ENCODE measurements at regions not wholly inside any gene's neighbourhood (a gene's known extent, or its start where the extent isn't known, plus 50 kb on each side); places are given as distances from the start of the nearest gene placed in this dataset.

DNA sequence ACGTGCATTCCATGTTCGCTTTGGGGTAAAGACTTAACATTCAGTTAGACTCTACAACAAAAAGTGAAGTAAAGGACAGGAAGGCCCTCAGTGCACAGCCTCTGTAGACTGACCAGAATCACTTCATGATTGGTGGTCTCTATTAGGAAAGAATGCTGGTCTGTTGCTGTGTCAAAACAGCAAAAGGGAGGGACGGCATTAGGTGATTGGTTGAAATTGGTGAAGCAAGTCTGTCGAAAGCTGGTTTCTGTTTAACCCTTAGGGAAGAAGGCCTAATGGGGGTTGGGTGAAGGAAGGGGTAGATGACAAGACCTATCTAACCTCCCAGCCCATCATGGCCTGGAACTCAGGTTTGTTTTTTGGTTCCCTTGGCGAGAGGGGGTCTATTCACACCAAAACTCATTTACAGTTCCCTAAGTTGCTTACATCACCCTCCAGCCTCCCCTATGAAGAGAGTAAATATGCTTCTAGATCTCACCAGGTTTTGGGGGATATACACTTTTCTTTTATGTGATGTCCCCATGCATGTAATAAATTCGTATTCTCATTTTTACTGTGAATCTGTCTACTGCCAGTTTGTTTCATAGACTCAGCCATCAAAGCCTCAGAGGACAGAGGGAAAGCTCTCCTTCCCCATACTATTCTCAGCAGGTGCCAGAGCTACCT lies 65.6 kb downstream of the TMEM17 start:
- H3K4me3 ChIP-seq (ENCODE audit: low read depth, low read length): no peak overlapping the region
- in situ Hi-C loops (cut with HindIII; ENCODE audit: low sequenced_read_pairs): no loop called here
- DNase-seq (ENCODE audit: low read depth, low spot score): no peak
- TF ChIP-seq, protein P1, sequence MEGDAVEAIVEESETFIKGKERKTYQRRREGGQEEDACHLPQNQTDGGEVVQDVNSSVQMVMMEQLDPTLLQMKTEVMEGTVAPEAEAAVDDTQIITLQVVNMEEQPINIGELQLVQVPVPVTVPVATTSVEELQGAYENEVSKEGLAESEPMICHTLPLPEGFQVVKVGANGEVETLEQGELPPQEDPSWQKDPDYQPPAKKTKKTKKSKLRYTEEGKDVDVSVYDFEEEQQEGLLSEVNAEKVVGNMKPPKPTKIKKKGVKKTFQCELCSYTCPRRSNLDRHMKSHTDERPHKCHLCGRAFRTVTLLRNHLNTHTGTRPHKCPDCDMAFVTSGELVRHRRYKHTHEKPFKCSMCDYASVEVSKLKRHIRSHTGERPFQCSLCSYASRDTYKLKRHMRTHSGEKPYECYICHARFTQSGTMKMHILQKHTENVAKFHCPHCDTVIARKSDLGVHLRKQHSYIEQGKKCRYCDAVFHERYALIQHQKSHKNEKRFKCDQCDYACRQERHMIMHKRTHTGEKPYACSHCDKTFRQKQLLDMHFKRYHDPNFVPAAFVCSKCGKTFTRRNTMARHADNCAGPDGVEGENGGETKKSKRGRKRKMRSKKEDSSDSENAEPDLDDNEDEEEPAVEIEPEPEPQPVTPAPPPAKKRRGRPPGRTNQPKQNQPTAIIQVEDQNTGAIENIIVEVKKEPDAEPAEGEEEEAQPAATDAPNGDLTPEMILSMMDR (IDR thresholded peaks at IDR 0.05; ENCODE audit: low read depth, low read length): no peak

DNA sequence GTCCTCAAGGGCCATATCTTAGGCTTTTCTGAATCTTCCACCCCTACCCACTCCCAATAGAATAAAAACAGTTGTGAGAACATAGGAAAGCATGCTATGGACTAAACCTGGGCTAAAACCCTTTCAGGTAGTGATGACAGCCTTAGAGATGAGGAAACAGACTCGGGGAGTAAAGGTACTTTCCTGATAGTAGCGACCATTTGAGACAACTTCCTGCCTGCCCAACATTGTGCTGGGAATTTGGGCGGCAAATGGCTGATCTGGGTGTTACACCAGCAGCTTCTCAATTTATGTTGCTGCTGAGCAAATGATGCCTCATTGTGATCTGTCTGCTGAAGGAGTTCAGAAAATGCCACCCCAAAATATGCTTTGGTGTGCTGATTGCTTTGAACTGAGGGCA lies 66.6 kb downstream of the TMEM17 start:
- H3K4me3 ChIP-seq (ENCODE audit: low read depth, low read length): no peak overlapping the region
- in situ Hi-C loops (cut with HindIII; ENCODE audit: low sequenced_read_pairs): no loop called here
- no peak for DNase-seq (ENCODE audit: low read depth, low spot score)
- TF ChIP-seq, protein P1 (IDR thresholded peaks at IDR 0.05; ENCODE audit: low read depth, low read length): no peak

DNA sequence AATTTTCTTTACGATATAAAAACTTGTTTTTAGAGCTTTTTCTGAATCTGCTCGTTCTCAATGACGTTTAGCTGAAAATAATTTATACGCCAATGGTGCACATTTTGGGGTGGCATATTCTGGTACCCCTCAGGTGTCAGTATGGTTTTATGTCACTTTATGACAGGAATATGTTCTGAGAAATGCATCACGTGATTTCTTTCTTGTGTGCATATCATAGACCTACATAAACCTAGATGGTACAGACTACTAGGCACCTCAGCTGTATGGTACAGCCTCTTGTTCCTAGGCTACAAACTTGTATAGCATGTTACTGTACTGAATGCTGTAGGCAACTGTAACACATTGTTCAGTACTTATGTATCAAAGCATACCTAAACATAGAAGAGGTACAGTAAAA lies 68.2 kb downstream of the TMEM17 start:
- TF ChIP-seq, protein P1 (IDR thresholded peaks at IDR 0.05; ENCODE audit: low read depth, low read length): no peak
- DNase-seq (ENCODE audit: low read depth, low spot score): no peak
- in situ Hi-C loops (cut with HindIII; ENCODE audit: low sequenced_read_pairs): no loop called here
- H3K4me3 ChIP-seq (ENCODE audit: low read depth, low read length): no peak overlapping the region

- in situ Hi-C loops (cut with HindIII; ENCODE audit: low sequenced_read_pairs): no loop called here
- no peak overlapping the region for H3K4me3 ChIP-seq (ENCODE audit: low read depth, low read length)
- TF ChIP-seq, protein P1 (IDR thresholded peaks at IDR 0.05; ENCODE audit: low read depth, low read length): no peak
- no peak for DNase-seq (ENCODE audit: low read depth, low spot score)
These were observed 70.3 kb downstream of the TMEM17 start for GRCh38 chr2:62435720-62436119.

- in situ Hi-C loops (cut with HindIII; ENCODE audit: low sequenced_read_pairs): no loop called here
- DNase-seq (ENCODE audit: low read depth, low spot score): no peak
- TF ChIP-seq, protein P1 (IDR thresholded peaks at IDR 0.05; ENCODE audit: low read depth, low read length): no peak
- no peak overlapping the region for H3K4me3 ChIP-seq (ENCODE audit: low read depth, low read length)
These were observed 73.6 kb downstream of the TMEM17 start for GRCh38 chr2:62432407-62432806.

- DNase-seq (ENCODE audit: low read depth, low spot score): no peak
- TF ChIP-seq, protein P1 (IDR thresholded peaks at IDR 0.05; ENCODE audit: low read depth, low read length): no peak
- in situ Hi-C loops (cut with HindIII; ENCODE audit: low sequenced_read_pairs): no loop called here
- H3K4me3 ChIP-seq (ENCODE audit: low read depth, low read length): no peak overlapping the region
These were observed 74.5 kb downstream of the TMEM17 start for GRCh38 chr2:62431512-62431911.

Data from astrocyte of the spinal cord (primary cell).